22Rv1 (cell line): ENCODE measurements at regions not wholly inside any gene's neighbourhood (a gene's known extent, or its start where the extent isn't known, plus 50 kb on each side); places are given as distances from the start of the nearest gene placed in this dataset.

Experiments
- CTCF ChIP-seq: fragments of 450-650 bp; IDR thresholded peaks from 2 replicates; pipeline ENCODE4 v1.5.1; 2017; ENCODE audit warnings: mild to moderate bottlenecking
- ZFX ChIP-seq: fragments of 450-650 bp; IDR thresholded peaks from 2 replicates; pipeline ENCODE4 v1.6.1; 2017; ENCODE audit warnings: antibody characterized with exemption, borderline replicate concordance

DNA sequence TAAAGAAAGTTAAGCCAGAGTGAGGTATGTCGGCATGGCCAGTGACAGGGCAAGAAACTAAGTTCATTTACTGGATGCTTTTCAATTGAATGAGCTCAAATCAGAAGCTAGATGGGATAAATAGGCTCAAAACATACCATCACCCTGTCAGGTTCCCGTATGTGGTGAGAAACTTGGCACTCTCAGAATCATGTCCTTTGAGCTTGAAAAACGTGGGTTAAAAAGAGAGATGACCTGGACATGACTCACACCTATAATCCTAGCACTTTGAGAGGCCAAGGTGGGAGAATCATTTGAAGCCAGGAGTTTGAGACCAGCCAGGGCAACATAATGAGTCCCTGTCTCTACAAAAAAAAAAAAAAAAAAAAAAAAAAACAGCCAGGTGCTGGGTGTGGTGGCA, 121.7 kb upstream of the RGMB start:
- TF ChIP-seq CTCF (no peak), ZFX (no peak)
